ENCODE measurements at regions not wholly inside any gene's neighbourhood (a gene's known extent, or its start where the extent isn't known, plus 50 kb on each side); places are given as distances from the start of the nearest gene placed in this dataset.
"Not testable (repeated sequence)": the region's sequence is repeated elsewhere in the genome, so short reads cannot be mapped to it uniquely, and the experiment has no call there.

- DNase-seq: no peak
These were observed 55.3 kb upstream of the PRSS3 start for GRCh38 chr9:33740075-33740474.

DNA sequence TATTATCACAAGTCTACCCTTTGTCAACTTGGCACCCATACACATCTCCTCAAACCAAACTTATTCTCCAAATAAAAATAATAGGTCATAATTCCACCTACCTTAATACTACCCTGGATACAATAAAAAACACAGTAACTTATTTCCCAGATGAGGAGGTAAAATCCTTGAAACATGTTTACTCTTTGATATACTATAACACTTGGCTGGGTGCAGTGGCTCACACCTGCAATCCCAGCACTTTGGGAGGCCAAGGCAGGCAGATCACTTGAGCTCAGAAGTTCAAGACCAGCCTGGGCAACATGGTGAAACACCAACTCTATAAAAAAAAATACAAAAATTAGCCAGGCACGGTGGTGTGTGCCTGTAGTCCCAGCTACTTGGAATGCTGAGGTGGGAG, 54.4 kb upstream of the PRSS3 start:
- not testable (repeated sequence) for DNase-seq

DNA sequence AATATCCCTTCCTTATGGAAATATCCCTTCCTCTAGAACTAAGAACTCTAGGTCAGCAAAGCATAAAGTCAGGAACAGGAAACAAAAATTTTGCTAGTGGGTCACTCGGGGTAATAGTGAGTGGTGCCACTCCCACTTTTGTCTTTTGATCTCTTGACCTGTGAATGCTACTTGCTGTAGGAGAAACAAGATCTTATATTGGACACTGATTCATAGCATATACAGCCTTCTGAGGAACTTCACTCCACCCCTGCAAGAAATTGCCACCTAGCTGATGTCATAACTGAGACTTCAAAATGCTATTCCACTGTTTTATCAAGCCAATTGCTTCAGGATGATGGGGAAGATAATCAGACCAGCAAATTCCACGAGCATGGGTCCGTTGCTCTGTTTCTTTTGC, 53.3 kb upstream of the PRSS3 start:
- DNase-seq: no peak

- DNase-seq: no peak
These were observed 52.8 kb upstream of the PRSS3 start for GRCh38 chr9:33742519-33742918.

Data from CD4-positive, alpha-beta T cell treated with Interleukin-10 for 1 hour (primary cell).